HG03558 (cell line): ENCODE measurements at regions not wholly inside any gene's neighbourhood (a gene's known extent, or its start where the extent isn't known, plus 50 kb on each side); places are given as distances from the start of the nearest gene placed in this dataset.

Experiments
- ATAC-seq: cut with Tn5 transposase; IDR thresholded peaks from one replicate; pipeline ENCODE4 v1.9.1; 2021; ENCODE audit warnings: moderate number of reproducible peaks; ENCODE audit not compliant: unreplicated experiment; ENCODE audit errors: extremely low read depth

GRCh38 chr5:54370982-54371381, 60.6 kb upstream of the ARL15 start:
- ATAC-seq, result no peak

GRCh38 chr5:54367844-54368243, 57.5 kb upstream of the ARL15 start:
- no peak for ATAC-seq

- no peak for ATAC-seq
These were observed 56.3 kb upstream of the ARL15 start for GRCh38 chr5:54366707-54367106.

GRCh38 chr5:54363669-54364068, 53.3 kb upstream of the ARL15 start:
- ATAC-seq, result no peak

DNA sequence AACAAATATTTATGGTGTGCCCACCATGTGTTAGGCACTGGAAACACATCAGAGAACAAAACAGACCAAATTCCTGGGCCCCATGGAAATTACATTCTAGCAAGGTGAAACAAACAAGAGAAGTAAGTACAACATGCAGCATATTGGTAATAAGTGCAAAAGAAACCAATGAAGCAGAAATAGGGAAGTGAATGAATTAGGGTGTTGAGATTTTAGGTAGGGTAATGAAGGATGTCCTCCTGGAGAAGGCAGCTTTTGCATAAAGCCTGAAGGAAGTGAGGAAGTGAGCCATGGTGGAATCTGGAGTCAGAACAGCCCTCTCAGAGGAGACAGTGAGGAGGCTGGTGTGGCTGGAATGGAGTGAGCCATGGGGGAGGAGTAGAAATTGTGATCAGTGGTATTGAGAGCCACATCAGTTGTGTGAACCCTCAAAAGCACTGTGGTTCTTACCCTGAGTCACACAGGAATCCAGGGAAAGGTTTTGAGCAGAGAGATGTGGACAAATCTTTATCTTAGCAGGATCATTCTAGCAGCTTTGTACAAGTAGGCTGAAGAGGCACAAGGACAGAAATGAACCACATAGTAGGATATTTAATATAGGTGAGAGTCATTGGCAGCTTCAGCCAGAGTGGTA, 52.7 kb upstream of the ARL15 start:
- ATAC-seq, result no peak

- ATAC-seq, result no peak
These were observed 52.1 kb upstream of the ARL15 start for GRCh38 chr5:54362434-54362833.

- ATAC-seq, result no peak
These were observed 51.5 kb upstream of the ARL15 start for GRCh38 chr5:54361691-54362411.

DNA sequence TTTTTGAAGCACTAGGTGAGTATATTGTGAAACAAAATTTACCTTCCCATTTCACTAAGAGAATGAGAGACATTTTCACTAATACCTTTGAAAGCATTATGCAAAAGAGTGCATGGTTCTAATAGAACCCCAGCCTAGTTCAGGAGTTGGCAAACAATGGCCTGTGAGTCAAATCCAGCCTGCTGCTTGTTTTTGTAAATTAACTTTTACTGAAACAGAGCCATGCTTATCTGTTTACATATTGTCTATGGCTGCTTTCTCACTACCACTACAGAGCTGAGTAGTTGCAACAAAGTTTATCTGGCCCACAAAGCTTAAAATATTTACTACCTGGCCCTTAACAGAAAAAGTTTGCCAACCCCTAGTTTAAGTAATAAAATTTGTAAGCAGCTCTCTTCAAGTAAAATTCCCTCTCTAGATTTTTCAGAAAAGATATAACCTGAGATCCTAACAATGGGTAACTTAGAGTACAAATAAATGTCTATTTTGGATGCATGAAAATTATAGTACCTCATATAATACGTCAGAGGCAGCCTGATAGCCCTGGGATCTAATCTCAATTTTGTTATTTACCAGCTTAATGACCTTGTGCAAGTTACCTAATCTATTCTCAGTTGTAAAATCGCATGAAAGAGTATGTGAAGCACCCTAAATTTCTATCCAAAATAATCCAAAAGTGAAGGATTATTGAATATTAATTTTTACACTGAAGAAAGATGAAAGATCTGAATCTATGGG, 50.7 kb upstream of the ARL15 start:
- no peak for ATAC-seq
